Smooth muscle cell (in vitro differentiated cells): ENCODE measurements at regions not wholly inside any gene's neighbourhood (a gene's known extent, or its start where the extent isn't known, plus 50 kb on each side); places are given as distances from the start of the nearest gene placed in this dataset.
A peak's percentile ranks its signal among the peaks of the same experiment; 100 is the strongest.

Source experiments
- DNase-seq: peaks from one replicate; lab custom pipeline; 2025; ENCODE audit not compliant: unreplicated experiment; lab: John Stamatoyannopoulos, UW
- H2AFZ ChIP-seq: fragments of 200-600 bp; sonication (generic); 2 replicates; pipeline ENCODE4 v1.6.0; 2016; ENCODE audit warnings: antibody characterized with exemption, low read depth, mild to moderate bottlenecking
- H3F3A ChIP-seq: fragments of 200-600 bp; sonication (generic); 2 replicates; pipeline ENCODE4 v1.6.0; 2017; ENCODE audit warnings: antibody characterized with exemption, low read depth
- H3K27ac ChIP-seq: fragments of 200-600 bp; sonication (generic); 2 replicates; pipeline ENCODE4 v1.5.1; 2016; ENCODE audit warnings: low read depth, mild to moderate bottlenecking
- H3K27me3 ChIP-seq: fragments of 200-600 bp; sonication (generic); 2 replicates; pipeline ENCODE4 v1.6.1; 2016; ENCODE audit warnings: low read depth, mild to moderate bottlenecking
- H3K36me3 ChIP-seq: fragments of 200-600 bp; sonication (generic); 2 replicates; pipeline ENCODE4 v1.5.1; 2016; ENCODE audit warnings: low read depth
- H3K4me1 ChIP-seq: fragments of 200-600 bp; sonication (generic); 2 replicates; pipeline ENCODE4 v1.5.1; 2016; ENCODE audit warnings: low read depth
- H3K4me2 ChIP-seq: fragments of 200-600 bp; sonication (generic); 2 replicates; pipeline ENCODE4 v1.6.0; 2016; ENCODE audit warnings: mild to moderate bottlenecking
- H3K4me3 ChIP-seq: fragments of 200-600 bp; sonication (generic); 2 replicates; pipeline ENCODE4 v1.5.1; 2016; ENCODE audit warnings: mild to moderate bottlenecking
- H3K79me2 ChIP-seq: fragments of 200-600 bp; sonication (generic); 2 replicates; pipeline ENCODE4 v1.6.0; 2016; ENCODE audit warnings: low read depth, mild to moderate bottlenecking
- H3K9ac ChIP-seq: fragments of 200-600 bp; sonication (generic); 2 replicates; pipeline ENCODE4 v1.6.0; 2016; ENCODE audit warnings: low read depth
- H3K9me3 ChIP-seq: fragments of 200-600 bp; sonication (generic); replicated peaks from 2 replicates; pipeline ENCODE4 v1.5.1; 2016; ENCODE audit warnings: low read depth
- H4K20me1 ChIP-seq: fragments of 200-600 bp; sonication (generic); 2 replicates; pipeline ENCODE4 v1.6.0; 2016; ENCODE audit warnings: low read depth
- CTCF ChIP-seq: fragments of 200-600 bp; sonication (generic); IDR thresholded peaks from 2 replicates; pipeline ENCODE4 v1.5.1; 2017; ENCODE audit warnings: borderline replicate concordance, mild to moderate bottlenecking, antibody characterized with exemption; ENCODE audit not compliant: insufficient read depth, poor library complexity, severe bottlenecking
- WGBS: methylation state at CpG from one replicate; pipeline ENCODE4 v1.1.7; 2016; ENCODE audit warnings: low lambda C conversion rate; 5-methylcytosine and 5-hydroxymethylcytosine counted together

- Histone ChIP-seq H3K27ac (no peak overlapping the region), H3K9me3 (no peaks in the 10 kb centered on the region), H4K20me1 (no peaks in the 10 kb centered on the region), H3K36me3 (no peaks in the 10 kb centered on the region), H3K9ac (no peak overlapping the region), H3K4me1 (no peaks in the 10 kb centered on the region), H3K4me2 (no peak overlapping the region), H2AFZ (no peak overlapping the region), H3K79me2 (no peaks in the 10 kb centered on the region), H3K4me3 (no peak overlapping the region), H3K27me3 (no peaks in the 10 kb centered on the region), H3F3A (no peaks in the 10 kb centered on the region)
- 85% methylated on average over 1 of the region's 1 CpG for WGBS
- no peak for DNase-seq
- no peak for TF ChIP-seq CTCF
Measured at GRCh38 chr18:75984853-75985252, 510.2 kb downstream of the ZNF516 start.

DNA sequence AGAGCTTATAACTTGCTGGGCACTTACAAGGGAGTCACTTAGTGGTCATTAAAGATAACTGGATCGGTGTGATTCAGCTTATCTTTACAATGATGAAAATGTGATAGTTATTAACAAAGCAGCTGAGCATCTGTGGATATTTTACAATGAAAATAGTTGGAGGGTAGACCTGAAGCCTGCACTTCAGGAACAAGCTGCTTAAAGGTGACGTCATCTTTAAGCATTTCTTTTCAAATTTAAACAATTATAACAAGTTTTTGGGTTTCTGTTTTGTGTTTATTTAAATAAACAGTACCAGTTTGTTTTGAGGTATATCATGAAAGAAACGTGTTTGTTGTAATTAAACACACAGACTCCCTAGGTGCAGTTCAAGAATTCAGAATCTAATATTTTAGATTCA lies 513.9 kb downstream of the ZNF516 start:
- no peak for TF ChIP-seq CTCF
- DNase-seq = no peak
- WGBS = 62% methylated on average over 3 of the region's 3 CpGs
- Histone ChIP-seq H3K27ac (no peak overlapping the region), H3K4me3 (no peak overlapping the region), H2AFZ (no peak overlapping the region), H3K79me2 (no peaks in the 10 kb centered on the region), H3K27me3 (no peaks in the 10 kb centered on the region), H3K9me3 (no peaks in the 10 kb centered on the region), H3K4me2 (no peak overlapping the region), H4K20me1 (no peaks in the 10 kb centered on the region), H3K4me1 (no peaks in the 10 kb centered on the region), H3F3A (no peaks in the 10 kb centered on the region), H3K36me3 (no peaks in the 10 kb centered on the region), H3K9ac (no peak overlapping the region)

- TF ChIP-seq CTCF = no peak
- 94% methylated on average over 5 of the region's 5 CpGs for WGBS
- H3K9me3 ChIP-seq = no peaks in the 10 kb centered on the region
- H3K4me2 ChIP-seq = no peak overlapping the region
- H3K4me1 ChIP-seq = no peaks in the 10 kb centered on the region
- DNase-seq = no peak
- H3K36me3 ChIP-seq = no peaks in the 10 kb centered on the region
- no peak overlapping the region for H3K9ac ChIP-seq
- H2AFZ ChIP-seq = peak overlapping the region; percentile 67
- no peak overlapping the region for H3K27ac ChIP-seq
- no peaks in the 10 kb centered on the region for H3K79me2 ChIP-seq
- no peaks in the 10 kb centered on the region for H3K27me3 ChIP-seq
- no peaks in the 10 kb centered on the region for H4K20me1 ChIP-seq
- H3K4me3 ChIP-seq = no peak overlapping the region
- H3F3A ChIP-seq = no peaks in the 10 kb centered on the region
Measured at GRCh38 chr18:75977081-75977480, 518.0 kb downstream of the ZNF516 start.

GRCh38 chr18:75970212-75970611 lies 524.8 kb downstream of the ZNF516 start:
- no peak overlapping the region for H2AFZ ChIP-seq

More at GRCh38 chr18:75970212-75970611, 524.8 kb downstream of the ZNF516 start:
- H3K79me2 ChIP-seq = no peaks in the 10 kb centered on the region
- H4K20me1 ChIP-seq = no peaks in the 10 kb centered on the region
- DNase-seq = no peak
- TF ChIP-seq CTCF = no peak
- no peak overlapping the region for H3K4me3 ChIP-seq
- H3K4me2 ChIP-seq = no peak overlapping the region
- 94% methylated on average over 13 of the region's 13 CpGs for WGBS
- H3K27me3 ChIP-seq = no peaks in the 10 kb centered on the region
- H3K9ac ChIP-seq = no peak overlapping the region
- H3K4me1 ChIP-seq = no peaks in the 10 kb centered on the region
- no peaks in the 10 kb centered on the region for H3F3A ChIP-seq
- no peaks in the 10 kb centered on the region for H3K9me3 ChIP-seq
- H3K27ac ChIP-seq = no peak overlapping the region
- H3K36me3 ChIP-seq = no peaks in the 10 kb centered on the region
